ENCODE measurements at regions not wholly inside any gene's neighbourhood (a gene's known extent, or its start where the extent isn't known, plus 50 kb on each side); places are given as distances from the start of the nearest gene placed in this dataset.
"Not testable (repeated sequence)": the region's sequence is repeated elsewhere in the genome, so short reads cannot be mapped to it uniquely, and the experiment has no call there.

GRCh38 chr21:29434081-29434480 lies 135.4 kb downstream of the BACH1 start:
- Histone ChIP-seq H3K4me3 (ENCODE audit: low read depth, low read length, poor library complexity, severe bottlenecking) (no peak overlapping the region), H2AFZ (ENCODE audit: low read length) (no peak overlapping the region), H3K9me3 (ENCODE audit: low read length) (no peaks in the 10 kb centered on the region), H3K36me3 (ENCODE audit: insufficient read depth, low read length) (no peaks in the 10 kb centered on the region), H3K4me1 (ENCODE audit: insufficient read depth, low read length, poor library complexity, severe bottlenecking) (no peaks in the 10 kb centered on the region), H3K4me2 (ENCODE audit: low read length) (no peak overlapping the region), H3K9me2 (ENCODE audit: insufficient read depth, low read length) (no peaks in the 10 kb centered on the region), H3K27ac (ENCODE audit: low read depth, low read length, poor library complexity, severe bottlenecking) (no peak overlapping the region), H4K20me1 (ENCODE audit: insufficient read depth, low read length) (no peaks in the 10 kb centered on the region), H3K79me2 (ENCODE audit: insufficient read depth, low read depth, low read length) (no peaks in the 10 kb centered on the region)
- intact Hi-C loops (cut with micrococcal nuclease; ENCODE audit: unreplicated experiment), result no loop called here
- CTCF ChIA-PET (ENCODE audit: unreplicated experiment), result no interaction called here
- POLR2A ChIA-PET, result no interaction called here
- no peak for DNase-seq (ENCODE audit: low spot score)
- no peak for TF ChIP-seq CTCF (conservative IDR thresholded peaks at IDR 0.05; ENCODE audit: low read length)
- TF ChIP-seq EZH2phosphoT487 (IDR thresholded peaks at IDR 0.05; ENCODE audit: borderline replicate concordance, low read depth, low read length), result no peak
- BruUV-seq (replicated peaks), result no TSS peak

- H3K9me2 ChIP-seq (ENCODE audit: insufficient read depth, low read length); H3K4me2 ChIP-seq (ENCODE audit: low read length); H3K36me3 ChIP-seq (ENCODE audit: insufficient read depth, low read length); H3K79me2 ChIP-seq (ENCODE audit: insufficient read depth, low read depth, low read length); H3K27ac ChIP-seq (ENCODE audit: low read depth, low read length, poor library complexity, severe bottlenecking); H3K4me1 ChIP-seq (ENCODE audit: insufficient read depth, low read length, poor library complexity, severe bottlenecking); POLR2A ChIA-PET; BruUV-seq (replicated peaks); intact Hi-C loops (cut with micrococcal nuclease; ENCODE audit: unreplicated experiment); CTCF ChIA-PET (ENCODE audit: unreplicated experiment); H2AFZ ChIP-seq (ENCODE audit: low read length); H3K4me3 ChIP-seq (ENCODE audit: low read depth, low read length, poor library complexity, severe bottlenecking); H4K20me1 ChIP-seq (ENCODE audit: insufficient read depth, low read length); H3K9me3 ChIP-seq (ENCODE audit: low read length); DNase-seq (ENCODE audit: low spot score): not testable (repeated sequence)
Observed at GRCh38 chr21:29434982-29435381, 136.3 kb downstream of the BACH1 start.

GRCh38 chr21:29436143-29436542 lies 137.4 kb downstream of the BACH1 start:
- TF ChIP-seq CTCF (conservative IDR thresholded peaks at IDR 0.05; ENCODE audit: low read length) (no peak), EZH2phosphoT487 (IDR thresholded peaks at IDR 0.05; ENCODE audit: borderline replicate concordance, low read depth, low read length) (no peak)
- ChIA-PET CTCF (ENCODE audit: unreplicated experiment) (no interaction called here), POLR2A (no interaction called here)
- Histone ChIP-seq H3K4me2 (ENCODE audit: low read length) (no peak overlapping the region), H3K27ac (ENCODE audit: low read depth, low read length, poor library complexity, severe bottlenecking) (no peak overlapping the region), H3K4me1 (ENCODE audit: insufficient read depth, low read length, poor library complexity, severe bottlenecking) (no peaks in the 10 kb centered on the region), H3K9me3 (ENCODE audit: low read length) (no peaks in the 10 kb centered on the region), H3K4me3 (ENCODE audit: low read depth, low read length, poor library complexity, severe bottlenecking) (no peak overlapping the region), H3K79me2 (ENCODE audit: insufficient read depth, low read depth, low read length) (no peaks in the 10 kb centered on the region), H4K20me1 (ENCODE audit: insufficient read depth, low read length) (no peaks in the 10 kb centered on the region), H3K36me3 (ENCODE audit: insufficient read depth, low read length) (no peaks in the 10 kb centered on the region), H2AFZ (ENCODE audit: low read length) (no peak overlapping the region), H3K9me2 (ENCODE audit: insufficient read depth, low read length) (no peaks in the 10 kb centered on the region)
- no peak for DNase-seq (ENCODE audit: low spot score)
- no TSS peak for BruUV-seq (replicated peaks)
- intact Hi-C loops (cut with micrococcal nuclease; ENCODE audit: unreplicated experiment), result no loop called here
